ENCODE measurements at regions not wholly inside any gene's neighbourhood (a gene's known extent, or its start where the extent isn't known, plus 50 kb on each side); places are given as distances from the start of the nearest gene placed in this dataset.

DNA sequence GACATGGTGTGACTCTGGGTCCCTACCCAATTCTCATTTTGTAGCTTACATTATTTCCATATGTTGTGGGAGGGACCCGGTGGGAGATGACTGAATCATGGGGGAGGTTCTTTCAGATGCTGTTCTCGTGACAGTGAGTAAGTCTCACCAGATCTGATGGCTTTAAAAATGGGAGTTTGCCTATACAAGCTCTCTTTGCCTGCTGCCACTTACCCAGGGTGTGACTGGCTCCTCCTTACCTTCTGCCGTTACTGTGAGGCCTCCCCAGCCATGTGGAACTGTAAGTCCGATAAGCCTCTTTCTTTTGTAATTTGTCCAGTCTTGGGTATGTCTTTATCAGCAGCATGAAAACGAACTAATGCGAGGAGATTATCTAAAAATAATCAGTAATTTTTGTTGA is 1683.2 kb upstream of the SLC39A10 start:
- TF ChIP-seq EZH2 (IDR thresholded peaks at IDR 0.05; ENCODE audit: borderline replicate concordance, insufficient read depth, low read depth, low read length, poor library complexity, severe bottlenecking): no peak
- TF ChIP-seq, protein P1, sequence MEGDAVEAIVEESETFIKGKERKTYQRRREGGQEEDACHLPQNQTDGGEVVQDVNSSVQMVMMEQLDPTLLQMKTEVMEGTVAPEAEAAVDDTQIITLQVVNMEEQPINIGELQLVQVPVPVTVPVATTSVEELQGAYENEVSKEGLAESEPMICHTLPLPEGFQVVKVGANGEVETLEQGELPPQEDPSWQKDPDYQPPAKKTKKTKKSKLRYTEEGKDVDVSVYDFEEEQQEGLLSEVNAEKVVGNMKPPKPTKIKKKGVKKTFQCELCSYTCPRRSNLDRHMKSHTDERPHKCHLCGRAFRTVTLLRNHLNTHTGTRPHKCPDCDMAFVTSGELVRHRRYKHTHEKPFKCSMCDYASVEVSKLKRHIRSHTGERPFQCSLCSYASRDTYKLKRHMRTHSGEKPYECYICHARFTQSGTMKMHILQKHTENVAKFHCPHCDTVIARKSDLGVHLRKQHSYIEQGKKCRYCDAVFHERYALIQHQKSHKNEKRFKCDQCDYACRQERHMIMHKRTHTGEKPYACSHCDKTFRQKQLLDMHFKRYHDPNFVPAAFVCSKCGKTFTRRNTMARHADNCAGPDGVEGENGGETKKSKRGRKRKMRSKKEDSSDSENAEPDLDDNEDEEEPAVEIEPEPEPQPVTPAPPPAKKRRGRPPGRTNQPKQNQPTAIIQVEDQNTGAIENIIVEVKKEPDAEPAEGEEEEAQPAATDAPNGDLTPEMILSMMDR (IDR thresholded peaks at IDR 0.05): no peak

Data from B cell (primary cell).